ENCODE measurements at regions not wholly inside any gene's neighbourhood (a gene's known extent, or its start where the extent isn't known, plus 50 kb on each side); places are given as distances from the start of the nearest gene placed in this dataset.

GRCh38 chr14:100424504-100425428 lies 101.6 kb downstream of the SLC25A47 start:
- ChIA-PET POLR2A (interaction anchor here (0.6 kb wide), 1 partner anchor 116 kb away, joined by 4 read pairs; no protein-coding TSS in a partner anchor), CTCF (interaction anchor here (0.6 to 4.5 kb wide), 5 partner anchors 15 to 221 kb away, joined by 3 to 23 read pairs (median 11); no protein-coding TSS in a partner anchor)
- peaks cover 23% of the 10 kb centered on the region for H3K4me1 Mint-ChIP-seq
- no peak overlapping the region for H3K4me3 Mint-ChIP-seq
- H3K9me3 Mint-ChIP-seq, result no peaks in the 10 kb centered on the region
- no peak overlapping the region for H3K27ac Mint-ChIP-seq
- no peaks in the 10 kb centered on the region for H3K27me3 Mint-ChIP-seq (ENCODE audit: low read depth)
- TF ChIP-seq ZBTB43 (CRISPR knock-in tag; IDR thresholded peaks at IDR 0.05) (no peak), ZNF232 (CRISPR knock-in tag; IDR thresholded peaks at IDR 0.05) (no peak), FOXK1 (CRISPR knock-in tag; IDR thresholded peaks at IDR 0.05) (no peak), TCF7 (CRISPR knock-in tag; IDR thresholded peaks at IDR 0.05; ENCODE audit: low read depth) (no peak), ZNF425 (CRISPR knock-in tag; conservative IDR thresholded peaks at IDR 0.05) (no peak), CREM (CRISPR knock-in tag; IDR thresholded peaks at IDR 0.05) (no peak), SP1 (CRISPR knock-in tag; conservative IDR thresholded peaks at IDR 0.05) (no peak), GTF2I (CRISPR knock-in tag; conservative IDR thresholded peaks at IDR 0.05) (no peak), JUN (CRISPR knock-in tag; IDR thresholded peaks at IDR 0.05) (no peak), ETV6 (CRISPR knock-in tag; IDR thresholded peaks at IDR 0.05) (no peak), JAZF1 (CRISPR knock-in tag; IDR thresholded peaks at IDR 0.05) (no peak), ZNF512 (CRISPR knock-in tag; IDR thresholded peaks at IDR 0.05; ENCODE audit: borderline replicate concordance) (no peak), NFATC4 (CRISPR knock-in tag; IDR thresholded peaks at IDR 0.05) (no peak), ZNF532 (CRISPR knock-in tag; IDR thresholded peaks at IDR 0.05; ENCODE audit: borderline replicate concordance) (no peak), ZNF317 (CRISPR knock-in tag; IDR thresholded peaks at IDR 0.05; ENCODE audit: borderline replicate concordance, low read depth) (no peak), ATF1 (CRISPR knock-in tag; IDR thresholded peaks at IDR 0.05) (no peak), HMGA2 (CRISPR knock-in tag; IDR thresholded peaks at IDR 0.05) (no peak), MXD4 (CRISPR knock-in tag; IDR thresholded peaks at IDR 0.05; ENCODE audit: borderline replicate concordance) (no peak)
- TF ChIP-seq, protein P1, sequence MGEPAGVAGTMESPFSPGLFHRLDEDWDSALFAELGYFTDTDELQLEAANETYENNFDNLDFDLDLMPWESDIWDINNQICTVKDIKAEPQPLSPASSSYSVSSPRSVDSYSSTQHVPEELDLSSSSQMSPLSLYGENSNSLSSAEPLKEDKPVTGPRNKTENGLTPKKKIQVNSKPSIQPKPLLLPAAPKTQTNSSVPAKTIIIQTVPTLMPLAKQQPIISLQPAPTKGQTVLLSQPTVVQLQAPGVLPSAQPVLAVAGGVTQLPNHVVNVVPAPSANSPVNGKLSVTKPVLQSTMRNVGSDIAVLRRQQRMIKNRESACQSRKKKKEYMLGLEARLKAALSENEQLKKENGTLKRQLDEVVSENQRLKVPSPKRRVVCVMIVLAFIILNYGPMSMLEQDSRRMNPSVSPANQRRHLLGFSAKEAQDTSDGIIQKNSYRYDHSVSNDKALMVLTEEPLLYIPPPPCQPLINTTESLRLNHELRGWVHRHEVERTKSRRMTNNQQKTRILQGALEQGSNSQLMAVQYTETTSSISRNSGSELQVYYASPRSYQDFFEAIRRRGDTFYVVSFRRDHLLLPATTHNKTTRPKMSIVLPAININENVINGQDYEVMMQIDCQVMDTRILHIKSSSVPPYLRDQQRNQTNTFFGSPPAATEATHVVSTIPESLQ (CRISPR knock-in tag; IDR thresholded peaks at IDR 0.05), result no peak
- TF ChIP-seq, protein P2, sequence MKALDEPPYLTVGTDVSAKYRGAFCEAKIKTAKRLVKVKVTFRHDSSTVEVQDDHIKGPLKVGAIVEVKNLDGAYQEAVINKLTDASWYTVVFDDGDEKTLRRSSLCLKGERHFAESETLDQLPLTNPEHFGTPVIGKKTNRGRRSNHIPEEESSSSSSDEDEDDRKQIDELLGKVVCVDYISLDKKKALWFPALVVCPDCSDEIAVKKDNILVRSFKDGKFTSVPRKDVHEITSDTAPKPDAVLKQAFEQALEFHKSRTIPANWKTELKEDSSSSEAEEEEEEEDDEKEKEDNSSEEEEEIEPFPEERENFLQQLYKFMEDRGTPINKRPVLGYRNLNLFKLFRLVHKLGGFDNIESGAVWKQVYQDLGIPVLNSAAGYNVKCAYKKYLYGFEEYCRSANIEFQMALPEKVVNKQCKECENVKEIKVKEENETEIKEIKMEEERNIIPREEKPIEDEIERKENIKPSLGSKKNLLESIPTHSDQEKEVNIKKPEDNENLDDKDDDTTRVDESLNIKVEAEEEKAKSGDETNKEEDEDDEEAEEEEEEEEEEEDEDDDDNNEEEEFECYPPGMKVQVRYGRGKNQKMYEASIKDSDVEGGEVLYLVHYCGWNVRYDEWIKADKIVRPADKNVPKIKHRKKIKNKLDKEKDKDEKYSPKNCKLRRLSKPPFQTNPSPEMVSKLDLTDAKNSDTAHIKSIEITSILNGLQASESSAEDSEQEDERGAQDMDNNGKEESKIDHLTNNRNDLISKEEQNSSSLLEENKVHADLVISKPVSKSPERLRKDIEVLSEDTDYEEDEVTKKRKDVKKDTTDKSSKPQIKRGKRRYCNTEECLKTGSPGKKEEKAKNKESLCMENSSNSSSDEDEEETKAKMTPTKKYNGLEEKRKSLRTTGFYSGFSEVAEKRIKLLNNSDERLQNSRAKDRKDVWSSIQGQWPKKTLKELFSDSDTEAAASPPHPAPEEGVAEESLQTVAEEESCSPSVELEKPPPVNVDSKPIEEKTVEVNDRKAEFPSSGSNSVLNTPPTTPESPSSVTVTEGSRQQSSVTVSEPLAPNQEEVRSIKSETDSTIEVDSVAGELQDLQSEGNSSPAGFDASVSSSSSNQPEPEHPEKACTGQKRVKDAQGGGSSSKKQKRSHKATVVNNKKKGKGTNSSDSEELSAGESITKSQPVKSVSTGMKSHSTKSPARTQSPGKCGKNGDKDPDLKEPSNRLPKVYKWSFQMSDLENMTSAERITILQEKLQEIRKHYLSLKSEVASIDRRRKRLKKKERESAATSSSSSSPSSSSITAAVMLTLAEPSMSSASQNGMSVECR (CRISPR knock-in tag; IDR thresholded peaks at IDR 0.05; ENCODE audit: borderline replicate concordance), result no peak
- no peak for DNase-seq (ENCODE audit: low spot score)
- no peak for ATAC-seq
- no peaks in the 10 kb centered on the region for H3K36me3 Mint-ChIP-seq
